Occipital lobe (tissue), 1 donor: ENCODE measurements at regions not wholly inside any gene's neighbourhood (a gene's known extent, or its start where the extent isn't known, plus 50 kb on each side); places are given as distances from the start of the nearest gene placed in this dataset.
"Not testable (repeated sequence)": the region's sequence is repeated elsewhere in the genome, so short reads cannot be mapped to it uniquely, and the experiment has no call there.

Experiments
- DNase-seq: peaks from one replicate; lab custom pipeline; 2025; lab: John Stamatoyannopoulos, UW

DNA sequence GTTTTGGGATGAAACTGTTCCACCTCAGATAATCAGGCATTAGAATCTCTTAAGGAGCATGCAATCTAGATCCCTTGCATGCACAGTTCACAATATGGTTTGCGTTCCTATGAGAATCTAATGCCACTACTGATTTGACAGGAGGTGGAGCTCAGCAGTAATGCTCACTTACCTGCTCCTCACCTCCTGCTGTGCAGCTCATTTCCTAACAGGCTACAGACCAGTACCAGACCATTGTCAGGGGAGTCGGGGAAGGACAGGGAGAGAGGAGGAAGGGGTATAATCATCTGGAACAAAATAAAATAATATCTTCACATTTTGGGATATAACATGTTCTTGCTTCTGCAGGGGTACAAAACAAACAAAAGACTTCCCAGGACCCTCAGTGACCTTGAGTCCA lies 532.0 kb upstream of the FSHR start:
- DNase-seq = no peak

- no peak for DNase-seq
Measured at GRCh38 chr2:49677227-49677626, 522.9 kb upstream of the FSHR start.

DNA sequence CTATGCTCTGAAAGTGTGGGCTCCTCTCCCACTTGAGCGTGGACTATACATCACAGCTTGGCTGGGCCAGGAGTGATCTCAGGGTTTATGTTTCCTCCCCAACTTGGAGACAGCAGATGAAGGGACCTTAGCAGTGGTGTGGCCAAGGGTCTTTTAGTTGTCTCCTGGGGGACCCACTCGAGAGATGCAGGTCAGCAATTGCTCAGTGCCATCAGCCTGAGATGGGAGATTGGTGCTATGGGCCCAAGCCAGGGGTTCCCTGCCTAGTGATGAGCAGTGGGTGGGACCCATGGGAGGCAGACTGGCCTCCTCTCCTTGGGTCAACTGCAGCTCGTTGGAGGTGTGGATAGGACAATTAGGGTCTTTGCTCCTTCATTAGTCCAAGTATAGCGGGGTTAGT lies 510.5 kb upstream of the FSHR start:
- DNase-seq = no peak

- no peak for DNase-seq
Measured at GRCh38 chr2:49661809-49662208, 507.5 kb upstream of the FSHR start.

- no peak for DNase-seq
Measured at GRCh38 chr2:49656853-49657252, 502.5 kb upstream of the FSHR start.

DNA sequence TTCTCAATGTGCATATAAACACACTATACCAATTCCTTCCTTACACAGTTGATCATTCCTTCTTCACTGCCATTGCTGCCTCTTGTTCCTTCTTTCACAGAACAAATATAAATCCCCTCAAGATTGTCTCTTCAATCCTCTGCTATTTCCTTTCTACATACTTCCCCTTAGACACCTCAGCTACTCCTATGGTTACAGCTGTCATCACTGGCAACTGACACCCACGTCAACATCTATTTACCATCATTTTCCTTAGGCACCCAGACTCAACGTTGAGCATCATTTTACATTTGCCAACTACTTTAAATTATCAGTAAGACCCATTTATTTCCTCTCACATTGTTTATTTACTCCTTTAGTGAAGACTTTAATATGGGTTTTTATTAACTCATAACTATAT lies 488.8 kb upstream of the FSHR start:
- no peak for DNase-seq

- no peak for DNase-seq
Measured at GRCh38 chr2:49640630-49641029, 486.3 kb upstream of the FSHR start.

GRCh38 chr2:49621016-49621415 lies 466.7 kb upstream of the FSHR start:
- no peak for DNase-seq

- no peak for DNase-seq
Measured at GRCh38 chr2:49619804-49620203, 465.5 kb upstream of the FSHR start.

GRCh38 chr2:49618491-49618890 lies 464.2 kb upstream of the FSHR start:
- no peak for DNase-seq

GRCh38 chr2:49616800-49617199 lies 462.5 kb upstream of the FSHR start:
- no peak for DNase-seq

GRCh38 chr2:49611796-49612195 lies 457.5 kb upstream of the FSHR start:
- not testable (repeated sequence) for DNase-seq

GRCh38 chr2:49600524-49600923 lies 446.2 kb upstream of the FSHR start:
- no peak for DNase-seq

GRCh38 chr2:49598231-49598630 lies 443.9 kb upstream of the FSHR start:
- no peak for DNase-seq

- no peak for DNase-seq
Measured at GRCh38 chr2:49585921-49586320, 431.6 kb upstream of the FSHR start.

DNA sequence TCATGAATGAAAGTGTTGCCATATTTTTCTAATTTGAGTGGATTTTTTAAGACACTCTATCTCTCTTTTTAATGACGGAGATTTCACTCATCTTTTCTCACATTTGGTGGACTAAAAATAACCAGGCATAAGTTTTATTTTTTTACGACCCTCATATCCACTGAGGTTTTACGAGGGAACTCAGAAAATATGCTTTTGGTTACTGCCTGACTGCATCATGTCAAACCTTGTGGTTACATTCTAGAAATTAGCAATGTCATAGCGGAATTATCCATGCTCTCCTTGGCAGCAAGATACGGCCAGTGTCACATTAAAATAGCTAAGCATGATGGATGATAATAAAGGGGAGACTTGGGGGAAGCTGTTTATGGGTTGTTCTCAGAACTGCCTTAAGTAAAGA lies 428.6 kb upstream of the FSHR start:
- no peak for DNase-seq

DNA sequence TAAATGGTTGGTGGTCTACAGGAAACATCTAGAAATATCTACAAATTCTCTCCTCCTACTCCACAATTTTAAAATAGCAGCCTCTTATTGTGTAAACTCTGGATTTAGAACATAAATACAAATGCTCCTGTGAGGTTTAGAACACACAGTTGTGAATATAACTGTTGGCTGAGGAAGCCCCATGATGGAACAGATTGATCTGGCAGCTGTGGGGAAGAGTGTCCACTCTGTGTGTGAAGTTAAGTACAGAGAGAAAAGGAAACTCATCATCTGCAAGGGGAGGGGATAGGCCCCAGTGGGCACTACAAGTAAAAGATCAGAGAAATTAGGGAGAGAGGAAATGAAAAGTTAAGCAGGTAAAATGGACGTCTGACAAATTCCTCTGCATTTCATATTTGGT lies 422.7 kb upstream of the FSHR start:
- DNase-seq = no peak

- no peak for DNase-seq
Measured at GRCh38 chr2:49569176-49569575, 414.9 kb upstream of the FSHR start.

DNA sequence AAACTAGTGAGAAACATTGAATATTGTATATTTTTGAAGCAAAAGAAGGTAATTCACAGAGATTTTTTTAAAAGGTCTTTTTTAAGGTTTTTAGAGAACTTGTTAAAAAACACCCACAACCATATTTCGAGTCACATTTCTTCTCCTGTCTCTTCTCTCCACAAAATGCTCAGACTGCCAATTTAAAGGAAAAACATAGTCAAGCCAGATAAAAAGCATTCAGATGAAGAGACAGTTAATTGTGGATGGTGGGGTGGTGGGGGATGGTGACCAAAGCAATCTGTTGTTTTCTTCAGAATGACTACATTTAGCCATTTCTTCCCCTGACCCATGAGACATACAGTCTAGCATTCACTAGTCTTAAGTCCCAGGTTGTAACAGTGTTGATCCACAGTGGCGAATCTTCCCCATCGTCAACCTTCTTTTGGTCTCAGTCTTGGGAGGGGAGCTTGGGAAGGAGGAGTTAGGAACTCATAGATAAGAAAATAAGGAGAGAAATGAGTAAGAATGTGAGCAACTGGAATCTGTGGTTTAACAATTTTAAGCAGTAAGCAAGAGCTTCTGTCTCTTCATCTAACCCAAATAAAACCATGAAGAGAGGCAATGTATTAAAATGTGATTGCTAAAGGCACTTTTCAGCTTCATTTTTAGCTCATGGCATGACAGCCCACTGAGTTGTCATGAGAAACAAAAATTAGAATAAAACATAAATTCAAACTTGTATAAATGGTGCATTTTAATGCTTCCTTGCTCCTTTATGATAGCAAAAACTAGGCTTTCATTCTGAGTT lies 413.7 kb upstream of the FSHR start:
- DNase-seq = no peak

GRCh38 chr2:49567021-49567420 lies 412.7 kb upstream of the FSHR start:
- DNase-seq = no peak

DNA sequence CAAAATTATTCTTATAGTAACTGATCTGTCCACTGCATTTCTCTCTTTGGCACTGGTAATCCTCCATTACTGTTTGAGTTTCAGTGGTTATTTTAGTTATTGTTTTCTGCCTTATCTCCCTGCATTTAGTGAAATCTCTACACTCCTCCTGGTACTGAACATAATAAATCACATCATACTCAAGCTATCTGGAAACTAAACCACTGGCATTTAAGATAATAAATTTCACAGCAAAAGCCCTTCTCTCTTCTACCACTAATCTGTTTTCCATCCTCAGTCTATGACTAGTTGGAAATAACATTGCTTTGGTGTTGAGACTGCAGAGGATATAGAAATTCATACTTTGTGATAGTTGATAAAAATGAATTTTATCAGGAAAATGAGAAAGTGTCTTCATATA lies 399.3 kb upstream of the FSHR start:
- DNase-seq = no peak

DNA sequence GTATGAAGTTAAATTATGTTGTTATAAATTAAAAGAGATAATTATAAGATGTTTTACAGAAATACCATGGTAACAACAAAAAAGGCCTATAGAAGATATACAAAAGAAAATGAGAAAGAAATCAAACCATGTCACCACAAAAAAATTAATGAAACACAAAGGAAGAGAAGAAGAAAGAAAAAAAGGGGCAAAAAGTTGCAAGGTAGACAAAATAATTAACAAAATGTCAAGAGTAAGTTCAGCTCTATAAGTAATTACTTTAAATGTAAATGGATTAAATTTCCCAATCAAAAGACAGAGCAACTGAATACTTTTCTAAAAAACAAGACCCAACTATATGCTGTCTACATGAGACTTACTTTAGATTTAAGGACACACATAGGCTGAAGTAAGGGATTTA lies 378.4 kb upstream of the FSHR start:
- DNase-seq = no peak

DNA sequence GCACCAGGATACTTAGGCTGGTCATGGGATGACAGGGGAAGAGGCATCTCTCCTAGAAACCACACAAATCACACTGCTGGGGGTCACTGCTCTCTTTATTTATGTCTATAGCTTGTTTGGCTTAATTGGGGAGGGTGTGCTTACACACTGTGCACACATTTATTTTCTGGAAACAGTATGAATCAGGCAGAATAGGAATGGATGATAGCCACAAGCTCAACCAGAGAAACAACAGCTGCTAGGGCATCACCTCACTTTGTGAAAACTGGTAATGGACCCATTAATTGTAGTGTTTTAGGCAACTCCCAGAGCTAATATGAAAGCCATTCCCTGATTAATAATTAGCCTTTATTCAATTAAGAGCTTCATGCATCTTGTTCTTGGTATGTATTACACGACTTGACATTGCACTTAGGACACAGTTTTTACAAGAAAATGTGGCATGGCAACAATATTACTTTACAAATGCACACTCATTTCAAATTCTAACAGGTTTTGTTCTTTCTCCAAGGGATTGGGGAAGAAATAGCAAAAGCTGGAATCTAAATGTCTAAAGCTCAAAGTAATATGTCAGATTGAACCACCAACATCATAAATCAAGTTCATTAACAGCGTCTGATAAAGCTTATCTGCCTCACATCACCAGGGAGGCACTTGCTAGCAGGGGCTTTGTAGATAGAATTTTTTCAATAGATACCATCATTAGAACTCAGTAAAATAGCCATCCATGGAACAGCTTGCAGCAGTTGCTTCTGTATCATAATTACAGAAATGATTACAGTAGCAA lies 361.9 kb upstream of the FSHR start:
- DNase-seq = no peak
